A549 (cell line): ENCODE measurements at regions not wholly inside any gene's neighbourhood (a gene's known extent, or its start where the extent isn't known, plus 50 kb on each side); places are given as distances from the start of the nearest gene placed in this dataset.

ENCODE experiments used
- HOXA7 ChIP-seq: fragments of 250-450 bp; sonication (Bioruptor Pico); IDR thresholded peaks from 2 replicates; pipeline ENCODE4 v1.5.0; 2020; ENCODE audit warnings: mild to moderate bottlenecking, moderate library complexity
- REST ChIP-seq: fragments of 200-600 bp; sonication (generic); IDR thresholded peaks from 2 replicates; pipeline ENCODE4 v1.6.1; 2016; ENCODE audit warnings: antibody characterized with exemption, mild to moderate bottlenecking, moderate library complexity

- TF ChIP-seq REST, result no peak
- TF ChIP-seq HOXA7 (CRISPR knock-in tag), result no peak
These were observed 408.4 kb downstream of the ETV1 start for GRCh38 chr7:13581097-13581496.
